OCI-LY1 (cell line): ENCODE measurements at regions not wholly inside any gene's neighbourhood (a gene's known extent, or its start where the extent isn't known, plus 50 kb on each side); places are given as distances from the start of the nearest gene placed in this dataset.

Experiments used
- H2AFZ ChIP-seq: fragments of 200-600 bp; sonication (generic), shearing (Covaris generic); 2 replicates; pipeline ENCODE4 v1.6.0; 2014; ENCODE audit warnings: antibody characterized with exemption, mild to moderate bottlenecking, low read length
- H3F3A ChIP-seq: fragments of 200-600 bp; sonication (generic), shearing (Covaris generic); 2 replicates; pipeline ENCODE4 v1.6.0; 2014; ENCODE audit warnings: mild to moderate bottlenecking, antibody characterized with exemption, low read length, moderate library complexity; ENCODE audit not compliant: insufficient read depth
- H3K27ac ChIP-seq: fragments of 200-600 bp; sonication (generic); 2 replicates; pipeline ENCODE4 v1.5.1; 2014; ENCODE audit warnings: low read length, mixed run types, mild to moderate bottlenecking, low read depth; ENCODE audit not compliant: poor library complexity, severe bottlenecking
- H3K27me3 ChIP-seq: fragments of 200-600 bp; sonication (generic); 2 replicates; pipeline ENCODE4 v1.6.0; 2014; ENCODE audit warnings: antibody characterized with exemption, mild to moderate bottlenecking, low read length, moderate library complexity; ENCODE audit not compliant: insufficient read depth
- H3K36me3 ChIP-seq: fragments of 200-600 bp; sonication (generic); 2 replicates; pipeline ENCODE4 v1.6.1; 2014; ENCODE audit warnings: mild to moderate bottlenecking, antibody characterized with exemption, low read length, moderate library complexity, mixed read lengths; ENCODE audit not compliant: insufficient read depth
- H3K4me1 ChIP-seq: fragments of 200-600 bp; sonication (generic); 2 replicates; pipeline ENCODE4 v1.5.1; 2014; ENCODE audit warnings: mild to moderate bottlenecking, low read length, moderate library complexity; ENCODE audit not compliant: insufficient read depth, severe bottlenecking
- H3K4me2 ChIP-seq: fragments of 200-600 bp; sonication (generic), shearing (Covaris generic); 2 replicates; pipeline ENCODE4 v1.6.1; 2014; ENCODE audit warnings: low read length
- H3K4me3 ChIP-seq: fragments of 200-600 bp; sonication (generic); 2 replicates; pipeline ENCODE4 v1.5.1; 2014; ENCODE audit warnings: low read length, low read depth, mild to moderate bottlenecking, mixed read lengths; ENCODE audit not compliant: poor library complexity, severe bottlenecking
- H3K79me2 ChIP-seq: fragments of 200-600 bp; shearing (Covaris generic); 2 replicates; pipeline ENCODE4 v1.6.1; 2016; ENCODE audit warnings: mixed run types, low read length, mixed read lengths; ENCODE audit not compliant: insufficient read depth
- H3K9ac ChIP-seq: fragments of 200-600 bp; sonication (generic), shearing (Covaris generic); 2 replicates; pipeline ENCODE4 v1.6.1; 2014; ENCODE audit warnings: mild to moderate bottlenecking, low read length, mixed read lengths
- H3K9me2 ChIP-seq: fragments of 200-600 bp; sonication (generic), shearing (Covaris generic); 2 replicates; pipeline ENCODE4 v1.6.1; 2014; ENCODE audit warnings: low read depth, mild to moderate bottlenecking, low read length, mixed read lengths
- H3K9me3 ChIP-seq: fragments of 200-600 bp; shearing (Covaris generic); 2 replicates; pipeline ENCODE4 v1.6.1; 2014; ENCODE audit warnings: low read length, mixed read lengths
- H4K20me1 ChIP-seq: fragments of 200-600 bp; sonication (generic), shearing (Covaris generic); 2 replicates; pipeline ENCODE4 v1.6.0; 2016; ENCODE audit warnings: mild to moderate bottlenecking, low read length; ENCODE audit not compliant: insufficient read depth
- EZH2 ChIP-seq: fragments of 200-600 bp; sonication (generic), shearing (Covaris generic); IDR thresholded peaks from 2 replicates; pipeline ENCODE4 v1.8.0; 2017; ENCODE audit warnings: borderline replicate concordance, mixed run types, mild to moderate bottlenecking, antibody characterized with exemption, low read length, moderate library complexity, mixed read lengths
- TF ChIP-seq, protein P1 (sequence below): fragments of 200-600 bp; sonication (generic), shearing (Covaris generic); IDR thresholded peaks from 2 replicates; pipeline ENCODE4 v1.5.1; 2017; ENCODE audit warnings: mild to moderate bottlenecking, antibody characterized with exemption, low read length, moderate library complexity, mixed read lengths

GRCh38 chr4:116110713-116111112 lies 974.7 kb downstream of the TRAM1L1 start:
- H2AFZ ChIP-seq: no peak overlapping the region
- H3F3A ChIP-seq: no peaks in the 10 kb centered on the region
- no peaks in the 10 kb centered on the region for H3K27me3 ChIP-seq
- H3K79me2 ChIP-seq: no peaks in the 10 kb centered on the region
- TF ChIP-seq, protein P1, sequence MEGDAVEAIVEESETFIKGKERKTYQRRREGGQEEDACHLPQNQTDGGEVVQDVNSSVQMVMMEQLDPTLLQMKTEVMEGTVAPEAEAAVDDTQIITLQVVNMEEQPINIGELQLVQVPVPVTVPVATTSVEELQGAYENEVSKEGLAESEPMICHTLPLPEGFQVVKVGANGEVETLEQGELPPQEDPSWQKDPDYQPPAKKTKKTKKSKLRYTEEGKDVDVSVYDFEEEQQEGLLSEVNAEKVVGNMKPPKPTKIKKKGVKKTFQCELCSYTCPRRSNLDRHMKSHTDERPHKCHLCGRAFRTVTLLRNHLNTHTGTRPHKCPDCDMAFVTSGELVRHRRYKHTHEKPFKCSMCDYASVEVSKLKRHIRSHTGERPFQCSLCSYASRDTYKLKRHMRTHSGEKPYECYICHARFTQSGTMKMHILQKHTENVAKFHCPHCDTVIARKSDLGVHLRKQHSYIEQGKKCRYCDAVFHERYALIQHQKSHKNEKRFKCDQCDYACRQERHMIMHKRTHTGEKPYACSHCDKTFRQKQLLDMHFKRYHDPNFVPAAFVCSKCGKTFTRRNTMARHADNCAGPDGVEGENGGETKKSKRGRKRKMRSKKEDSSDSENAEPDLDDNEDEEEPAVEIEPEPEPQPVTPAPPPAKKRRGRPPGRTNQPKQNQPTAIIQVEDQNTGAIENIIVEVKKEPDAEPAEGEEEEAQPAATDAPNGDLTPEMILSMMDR: no peak
- no peak for TF ChIP-seq EZH2
- no peaks in the 10 kb centered on the region for H4K20me1 ChIP-seq
- H3K4me3 ChIP-seq: no peak overlapping the region
- H3K9ac ChIP-seq: no peak overlapping the region
- H3K27ac ChIP-seq: no peak overlapping the region
- no peaks in the 10 kb centered on the region for H3K36me3 ChIP-seq
- no peaks in the 10 kb centered on the region for H3K9me3 ChIP-seq
- H3K9me2 ChIP-seq: no peaks in the 10 kb centered on the region
- H3K4me1 ChIP-seq: no peaks in the 10 kb centered on the region
- H3K4me2 ChIP-seq: no peak overlapping the region

DNA sequence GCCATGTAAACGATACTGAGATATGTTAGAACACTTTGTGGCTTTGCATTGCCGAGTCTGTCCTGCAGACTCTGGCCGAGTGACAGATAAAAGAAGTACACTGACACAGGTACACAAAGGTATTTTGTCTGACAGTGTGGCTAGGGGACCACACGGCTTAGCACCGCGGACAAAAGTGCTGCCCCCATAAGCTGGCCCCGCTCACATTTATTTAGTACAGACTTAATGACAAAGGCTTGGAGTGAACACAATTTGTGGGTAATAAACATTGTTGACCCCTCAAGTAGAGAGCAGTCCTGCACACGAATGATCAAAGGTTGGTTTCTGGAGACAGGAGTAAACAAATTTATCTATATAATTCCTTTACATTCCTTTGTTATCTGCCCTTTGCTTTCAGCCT lies 976.8 kb downstream of the TRAM1L1 start:
- no peaks in the 10 kb centered on the region for H3K4me1 ChIP-seq
- H3K4me3 ChIP-seq: no peak overlapping the region
- no peaks in the 10 kb centered on the region for H3K36me3 ChIP-seq
- no peaks in the 10 kb centered on the region for H3K79me2 ChIP-seq
- no peak overlapping the region for H3K27ac ChIP-seq
- H3F3A ChIP-seq: no peaks in the 10 kb centered on the region
- no peaks in the 10 kb centered on the region for H3K9me3 ChIP-seq
- H3K4me2 ChIP-seq: no peak overlapping the region
- no peak overlapping the region for H3K9ac ChIP-seq
- TF ChIP-seq, protein P1: no peak
- no peak for TF ChIP-seq EZH2
- no peaks in the 10 kb centered on the region for H3K27me3 ChIP-seq
- no peaks in the 10 kb centered on the region for H3K9me2 ChIP-seq
- H2AFZ ChIP-seq: no peak overlapping the region
- no peaks in the 10 kb centered on the region for H4K20me1 ChIP-seq

DNA sequence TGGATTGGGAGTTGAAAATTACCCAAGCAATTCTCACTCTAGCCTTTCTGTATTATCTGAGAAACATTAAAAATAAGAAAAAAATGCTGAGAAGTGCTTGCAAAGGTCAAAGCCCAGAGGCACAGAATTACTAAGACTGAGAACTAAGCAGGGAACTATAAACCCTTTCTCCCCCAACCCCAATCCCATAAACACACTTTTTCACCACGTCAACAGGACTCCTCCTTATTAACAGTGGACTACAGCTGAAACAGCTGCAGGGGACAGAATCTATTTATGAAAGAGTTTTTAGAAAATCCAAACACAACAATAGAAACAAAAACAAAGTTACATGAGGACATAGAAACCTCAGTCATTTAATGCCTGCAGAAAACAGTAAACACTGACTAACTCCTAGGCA lies 984.1 kb downstream of the TRAM1L1 start:
- no peak overlapping the region for H2AFZ ChIP-seq
- no peaks in the 10 kb centered on the region for H4K20me1 ChIP-seq
- H3K79me2 ChIP-seq: no peaks in the 10 kb centered on the region
- no peaks in the 10 kb centered on the region for H3K4me1 ChIP-seq
- no peak overlapping the region for H3K9ac ChIP-seq
- no peak overlapping the region for H3K4me3 ChIP-seq
- no peaks in the 10 kb centered on the region for H3K9me2 ChIP-seq
- no peaks in the 10 kb centered on the region for H3F3A ChIP-seq
- no peaks in the 10 kb centered on the region for H3K36me3 ChIP-seq
- no peak overlapping the region for H3K27ac ChIP-seq
- TF ChIP-seq, protein P1: no peak
- TF ChIP-seq EZH2: no peak
- H3K4me2 ChIP-seq: no peak overlapping the region
- H3K9me3 ChIP-seq: no peaks in the 10 kb centered on the region
- H3K27me3 ChIP-seq: no peaks in the 10 kb centered on the region
